ENCODE measurements at regions not wholly inside any gene's neighbourhood (a gene's known extent, or its start where the extent isn't known, plus 50 kb on each side); places are given as distances from the start of the nearest gene placed in this dataset.

DNA sequence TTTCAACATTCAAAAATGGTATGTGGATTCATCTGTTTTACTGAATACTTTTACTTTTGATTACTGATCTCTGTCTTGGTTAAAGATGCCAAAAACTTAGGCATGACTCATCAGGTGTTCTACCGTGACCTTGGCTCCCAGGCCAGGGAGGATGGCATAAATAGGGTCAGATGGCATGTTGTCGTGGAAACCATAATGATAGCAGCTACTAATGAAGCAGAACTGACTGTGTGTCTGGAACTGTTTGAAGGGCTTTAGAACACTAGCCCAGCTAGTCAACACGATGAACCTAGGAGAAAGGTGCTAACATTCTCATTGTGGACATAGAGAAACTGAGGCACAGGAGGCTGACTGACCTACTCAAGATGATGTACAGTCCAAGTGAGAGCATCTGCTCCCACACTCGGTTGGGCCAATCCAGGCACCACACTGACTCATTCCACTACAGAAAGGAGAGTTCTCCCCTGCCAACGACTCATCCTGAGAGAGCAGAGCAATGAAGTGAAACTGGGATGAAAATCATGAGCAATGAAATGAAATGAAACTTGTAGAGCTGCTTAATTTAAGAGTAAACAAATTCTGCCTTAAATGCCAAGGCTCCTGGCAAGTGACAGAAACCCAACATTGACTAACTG is 116.0 kb downstream of the TENT4A start:
- no peak for TF ChIP-seq YY1 (IDR thresholded peaks at IDR 0.05; ENCODE audit: insufficient read depth, insufficient read length)
- TF ChIP-seq ZNF274 (IDR thresholded peaks at IDR 0.05; ENCODE audit: low read depth, low read length), result no peak
- no peak for TF ChIP-seq SUZ12 (IDR thresholded peaks at IDR 0.05; ENCODE audit: extremely low read depth, insufficient read depth, insufficient read length)
